ENCODE measurements at regions not wholly inside any gene's neighbourhood (a gene's known extent, or its start where the extent isn't known, plus 50 kb on each side); places are given as distances from the start of the nearest gene placed in this dataset.
"Not testable (repeated sequence)": the region's sequence is repeated elsewhere in the genome, so short reads cannot be mapped to it uniquely, and the experiment has no call there.

- no peaks in the 10 kb centered on the region for H3K9me3 ChIP-seq
- TF ChIP-seq POLR2A (IDR thresholded peaks at IDR 0.05), result no peak
- no peak overlapping the region for H3K4me3 ChIP-seq
- no peaks in the 10 kb centered on the region for H3K4me1 ChIP-seq
- intact Hi-C loops (cut with DNase I), result no loop called here
- H3K27me3 ChIP-seq, result no peaks in the 10 kb centered on the region
- no peaks in the 10 kb centered on the region for H3K36me3 ChIP-seq
- DNase-seq (ENCODE audit: extremely low spot score in 2 of 2), result no peak
- no peak overlapping the region for H3K27ac ChIP-seq
These were observed 176.3 kb upstream of the EDA2R start for GRCh38 chrX:66815227-66815626.

GRCh38 chrX:66794514-66794913 is 155.6 kb upstream of the EDA2R start:
- H3K9me3 ChIP-seq; DNase-seq (ENCODE audit: extremely low spot score in 2 of 2); intact Hi-C loops (cut with DNase I); H3K27me3 ChIP-seq; H3K27ac ChIP-seq; H3K4me3 ChIP-seq; H3K4me1 ChIP-seq; H3K36me3 ChIP-seq: not testable (repeated sequence)

GRCh38 chrX:66766318-66766717 is 127.4 kb upstream of the EDA2R start:
- H3K27me3 ChIP-seq, result no peaks in the 10 kb centered on the region
- intact Hi-C loops (cut with DNase I), result no loop called here
- H3K9me3 ChIP-seq, result no peaks in the 10 kb centered on the region
- no peaks in the 10 kb centered on the region for H3K36me3 ChIP-seq
- H3K4me3 ChIP-seq, result no peak overlapping the region
- no peak for DNase-seq (ENCODE audit: extremely low spot score in 2 of 2)
- no peaks in the 10 kb centered on the region for H3K4me1 ChIP-seq
- TF ChIP-seq POLR2AphosphoS5 (IDR thresholded peaks at IDR 0.05; ENCODE audit: insufficient read depth in 1 of 2, low read depth in 1 of 2) (no peak), POLR2A (IDR thresholded peaks at IDR 0.05) (no peak)
- no peak overlapping the region for H3K27ac ChIP-seq

GRCh38 chrX:66760651-66761050 is 121.8 kb upstream of the EDA2R start:
- DNase-seq (ENCODE audit: extremely low spot score in 2 of 2), result no peak
- Histone ChIP-seq H3K4me3 (no peak overlapping the region), H3K27me3 (no peaks in the 10 kb centered on the region), H3K9me3 (no peaks in the 10 kb centered on the region), H3K4me1 (no peaks in the 10 kb centered on the region), H3K36me3 (no peaks in the 10 kb centered on the region), H3K27ac (no peak overlapping the region)
- intact Hi-C loops (cut with DNase I), result no loop called here
- TF ChIP-seq POLR2AphosphoS5 (IDR thresholded peaks at IDR 0.05; ENCODE audit: insufficient read depth in 1 of 2, low read depth in 1 of 2), result no peak
- no peak for TF ChIP-seq POLR2A (IDR thresholded peaks at IDR 0.05)
- TF ChIP-seq CTCF (IDR thresholded peaks at IDR 0.05), result no peak

- H3K4me3 ChIP-seq, result no peak overlapping the region
- TF ChIP-seq POLR2AphosphoS5 (IDR thresholded peaks at IDR 0.05; ENCODE audit: insufficient read depth in 1 of 2, low read depth in 1 of 2) (no peak), CTCF (IDR thresholded peaks at IDR 0.05) (no peak), POLR2A (IDR thresholded peaks at IDR 0.05) (no peak)
- no peak overlapping the region for H3K27ac ChIP-seq
- no peaks in the 10 kb centered on the region for H3K36me3 ChIP-seq
- H3K27me3 ChIP-seq, result no peaks in the 10 kb centered on the region
- H3K9me3 ChIP-seq, result no peaks in the 10 kb centered on the region
- intact Hi-C loops (cut with DNase I), result no loop called here
- H3K4me1 ChIP-seq, result no peaks in the 10 kb centered on the region
- DNase-seq (ENCODE audit: extremely low spot score in 2 of 2), result no peak
These were observed 117.8 kb upstream of the EDA2R start for GRCh38 chrX:66756717-66757116.

- no peak for DNase-seq (ENCODE audit: extremely low spot score in 2 of 2)
These were observed 112.4 kb upstream of the EDA2R start for GRCh38 chrX:66751136-66751782.

GRCh38 chrX:66744519-66744918 is 105.6 kb upstream of the EDA2R start:
- H3K36me3 ChIP-seq; intact Hi-C loops (cut with DNase I); H3K27ac ChIP-seq; H3K27me3 ChIP-seq; DNase-seq (ENCODE audit: extremely low spot score in 2 of 2); H3K4me1 ChIP-seq; H3K4me3 ChIP-seq; H3K9me3 ChIP-seq: not testable (repeated sequence)

More at GRCh38 chrX:66751136-66751782, 112.4 kb upstream of the EDA2R start:
- no peaks in the 10 kb centered on the region for H3K36me3 ChIP-seq
- no peak overlapping the region for H3K4me3 ChIP-seq
- intact Hi-C loops (cut with DNase I), result no loop called here
- H3K9me3 ChIP-seq, result no peaks in the 10 kb centered on the region
- H3K27ac ChIP-seq, result no peak overlapping the region
- no peaks in the 10 kb centered on the region for H3K27me3 ChIP-seq
- no peaks in the 10 kb centered on the region for H3K4me1 ChIP-seq
- TF ChIP-seq POLR2A (IDR thresholded peaks at IDR 0.05), result no peak
- TF ChIP-seq POLR2AphosphoS5 (IDR thresholded peaks at IDR 0.05; ENCODE audit: insufficient read depth in 1 of 2, low read depth in 1 of 2), result no peak
- TF ChIP-seq CTCF (IDR thresholded peaks at IDR 0.05), result no peak
